ENCODE measurements at regions not wholly inside any gene's neighbourhood (a gene's known extent, or its start where the extent isn't known, plus 50 kb on each side); places are given as distances from the start of the nearest gene placed in this dataset.

DNA sequence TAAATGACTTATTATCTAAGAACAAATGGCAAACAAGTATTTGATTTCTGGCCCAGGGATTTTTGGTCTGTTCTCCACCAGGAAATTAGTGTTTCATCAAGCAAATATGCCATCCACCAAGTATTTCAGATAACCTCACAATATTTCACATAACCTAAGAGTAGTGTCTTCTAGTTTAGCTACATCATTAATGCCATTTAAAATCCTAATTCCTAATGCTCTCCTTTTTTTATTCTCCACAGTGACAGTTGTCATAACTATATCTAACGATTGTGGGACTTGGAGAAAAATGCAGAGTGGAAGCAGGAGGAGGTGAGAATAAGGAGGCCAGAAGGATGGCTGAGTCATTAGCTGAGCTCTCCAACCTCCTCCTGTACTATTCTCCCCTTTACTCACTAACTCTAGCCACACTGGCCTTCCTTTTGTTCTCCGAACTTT is 58.5 kb upstream of the CTLA4 start:
- no peak for TF ChIP-seq USF1 (IDR thresholded peaks at IDR 0.05)
- TF ChIP-seq ZBTB7A (IDR thresholded peaks at IDR 0.05; ENCODE audit: low read depth), result no peak

DNA sequence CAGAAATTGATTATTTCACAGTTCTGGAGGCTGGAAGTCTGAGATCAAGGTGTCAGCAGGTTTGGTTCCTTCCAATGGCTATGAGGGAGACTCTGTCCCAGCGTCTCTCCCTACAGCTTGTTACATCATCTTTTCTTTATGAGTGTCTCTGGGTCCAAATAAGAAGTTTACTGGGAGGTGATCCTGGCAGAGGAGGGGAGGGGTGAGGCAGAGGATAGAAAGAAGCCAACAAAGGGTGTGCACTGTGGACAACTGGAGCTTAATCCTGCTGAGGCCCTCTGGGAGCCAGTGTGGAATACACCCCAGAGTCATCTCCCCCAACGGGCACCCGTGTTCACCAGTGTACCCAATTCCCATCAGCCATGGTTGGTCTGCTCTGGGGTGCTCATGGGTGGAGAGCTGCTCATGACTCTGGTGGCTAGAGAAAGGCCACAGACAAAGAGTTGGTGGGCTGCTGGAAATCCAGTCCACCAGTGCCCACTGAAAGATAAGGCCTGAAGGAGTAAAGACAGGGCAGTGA is 57.5 kb upstream of the CTLA4 start:
- TF ChIP-seq RAD21 (IDR thresholded peaks at IDR 0.05; ENCODE audit: low read depth) (no peak), YY1 (IDR thresholded peaks at IDR 0.05; ENCODE audit: low read depth) (no peak), EP300 (IDR thresholded peaks at IDR 0.05; ENCODE audit: borderline replicate concordance) (no peak), CREB1 (IDR thresholded peaks at IDR 0.05; ENCODE audit: low read depth) (no peak), TCF12 (IDR thresholded peaks at IDR 0.05; ENCODE audit: low read depth) (no peak), TEAD4 (IDR thresholded peaks at IDR 0.05) (no peak), EGR1 (IDR thresholded peaks at IDR 0.05) (no peak), USF1 (IDR thresholded peaks at IDR 0.05) (no peak), CEBPB (IDR thresholded peaks at IDR 0.05) (no peak), FOXM1 (IDR thresholded peaks at IDR 0.05; ENCODE audit: borderline replicate concordance, low read depth) (no peak)
- TF ChIP-seq, protein P1, sequence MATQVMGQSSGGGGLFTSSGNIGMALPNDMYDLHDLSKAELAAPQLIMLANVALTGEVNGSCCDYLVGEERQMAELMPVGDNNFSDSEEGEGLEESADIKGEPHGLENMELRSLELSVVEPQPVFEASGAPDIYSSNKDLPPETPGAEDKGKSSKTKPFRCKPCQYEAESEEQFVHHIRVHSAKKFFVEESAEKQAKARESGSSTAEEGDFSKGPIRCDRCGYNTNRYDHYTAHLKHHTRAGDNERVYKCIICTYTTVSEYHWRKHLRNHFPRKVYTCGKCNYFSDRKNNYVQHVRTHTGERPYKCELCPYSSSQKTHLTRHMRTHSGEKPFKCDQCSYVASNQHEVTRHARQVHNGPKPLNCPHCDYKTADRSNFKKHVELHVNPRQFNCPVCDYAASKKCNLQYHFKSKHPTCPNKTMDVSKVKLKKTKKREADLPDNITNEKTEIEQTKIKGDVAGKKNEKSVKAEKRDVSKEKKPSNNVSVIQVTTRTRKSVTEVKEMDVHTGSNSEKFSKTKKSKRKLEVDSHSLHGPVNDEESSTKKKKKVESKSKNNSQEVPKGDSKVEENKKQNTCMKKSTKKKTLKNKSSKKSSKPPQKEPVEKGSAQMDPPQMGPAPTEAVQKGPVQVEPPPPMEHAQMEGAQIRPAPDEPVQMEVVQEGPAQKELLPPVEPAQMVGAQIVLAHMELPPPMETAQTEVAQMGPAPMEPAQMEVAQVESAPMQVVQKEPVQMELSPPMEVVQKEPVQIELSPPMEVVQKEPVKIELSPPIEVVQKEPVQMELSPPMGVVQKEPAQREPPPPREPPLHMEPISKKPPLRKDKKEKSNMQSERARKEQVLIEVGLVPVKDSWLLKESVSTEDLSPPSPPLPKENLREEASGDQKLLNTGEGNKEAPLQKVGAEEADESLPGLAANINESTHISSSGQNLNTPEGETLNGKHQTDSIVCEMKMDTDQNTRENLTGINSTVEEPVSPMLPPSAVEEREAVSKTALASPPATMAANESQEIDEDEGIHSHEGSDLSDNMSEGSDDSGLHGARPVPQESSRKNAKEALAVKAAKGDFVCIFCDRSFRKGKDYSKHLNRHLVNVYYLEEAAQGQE (IDR thresholded peaks at IDR 0.05; ENCODE audit: low read depth), result no peak

GRCh38 chr2:203811491-203812221 is 55.9 kb upstream of the CTLA4 start:
- TF ChIP-seq MAX (IDR thresholded peaks at IDR 0.05), result 0 out of 2 replicates have a peak, but pooled peaks have one; percentile 29
- no peak for TF ChIP-seq CREB1 (IDR thresholded peaks at IDR 0.05; ENCODE audit: low read depth)

GRCh38 chr2:203812294-203813221 is 55.0 kb upstream of the CTLA4 start:
- TF ChIP-seq TCF12 (IDR thresholded peaks at IDR 0.05; ENCODE audit: low read depth), result no peak
- no peak for TF ChIP-seq FOXM1 (IDR thresholded peaks at IDR 0.05; ENCODE audit: borderline replicate concordance, low read depth)
- no peak for TF ChIP-seq TEAD4 (IDR thresholded peaks at IDR 0.05)
- TF ChIP-seq MAX (IDR thresholded peaks at IDR 0.05), result no peak
- TF ChIP-seq CREB1 (IDR thresholded peaks at IDR 0.05; ENCODE audit: low read depth), result no peak
- no peak for TF ChIP-seq TAF1 (IDR thresholded peaks at IDR 0.05; ENCODE audit: low read depth)
- no peak for TF ChIP-seq CEBPB (IDR thresholded peaks at IDR 0.05)
- no peak for TF ChIP-seq RAD21 (IDR thresholded peaks at IDR 0.05; ENCODE audit: low read depth)
- TF ChIP-seq ZBTB7A (IDR thresholded peaks at IDR 0.05; ENCODE audit: low read depth), result no peak
- no peak for TF ChIP-seq USF1 (IDR thresholded peaks at IDR 0.05)
- no peak for TF ChIP-seq EGR1 (IDR thresholded peaks at IDR 0.05)

GRCh38 chr2:203813684-203814083 is 53.9 kb upstream of the CTLA4 start:
- no peak for TF ChIP-seq FOXM1 (IDR thresholded peaks at IDR 0.05; ENCODE audit: borderline replicate concordance, low read depth)
- TF ChIP-seq TCF12 (IDR thresholded peaks at IDR 0.05; ENCODE audit: low read depth), result no peak
- TF ChIP-seq YY1 (IDR thresholded peaks at IDR 0.05; ENCODE audit: low read depth), result no peak
- TF ChIP-seq USF1 (IDR thresholded peaks at IDR 0.05), result no peak
- TF ChIP-seq CREB1 (IDR thresholded peaks at IDR 0.05; ENCODE audit: low read depth), result no peak
- TF ChIP-seq, protein P1 (IDR thresholded peaks at IDR 0.05; ENCODE audit: low read depth), result no peak
- TF ChIP-seq CEBPB (IDR thresholded peaks at IDR 0.05), result no peak
- no peak for TF ChIP-seq MAX (IDR thresholded peaks at IDR 0.05)
- TF ChIP-seq EP300 (IDR thresholded peaks at IDR 0.05; ENCODE audit: borderline replicate concordance), result no peak
- no peak for TF ChIP-seq ZBTB7A (IDR thresholded peaks at IDR 0.05; ENCODE audit: low read depth)
- no peak for TF ChIP-seq TAF1 (IDR thresholded peaks at IDR 0.05; ENCODE audit: low read depth)
- TF ChIP-seq NFIC (IDR thresholded peaks at IDR 0.05), result no peak
- no peak for TF ChIP-seq EGR1 (IDR thresholded peaks at IDR 0.05)
- no peak for TF ChIP-seq RAD21 (IDR thresholded peaks at IDR 0.05; ENCODE audit: low read depth)
- TF ChIP-seq TEAD4 (IDR thresholded peaks at IDR 0.05), result no peak

All from Ishikawa (cell line).